IPS-NIHi7 (cell line): ENCODE measurements at regions not wholly inside any gene's neighbourhood (a gene's known extent, or its start where the extent isn't known, plus 50 kb on each side); places are given as distances from the start of the nearest gene placed in this dataset.

Experiments
- DNase-seq: peaks from one replicate; pipeline ENCODE4 v3.0.0; 2012; ENCODE audit warnings: mixed read lengths; ENCODE audit errors: extremely low spot score

GRCh38 chr3:124402791-124403190 lies 327.5 kb upstream of the UMPS start:
- no peak for DNase-seq

GRCh38 chr3:124404621-124405020 lies 325.6 kb upstream of the UMPS start:
- no peak for DNase-seq

GRCh38 chr3:124407260-124407659 lies 323.0 kb upstream of the UMPS start:
- DNase-seq = no peak

GRCh38 chr3:124409650-124410275 lies 320.5 kb upstream of the UMPS start:
- peak; percentile 35 for DNase-seq

GRCh38 chr3:124410471-124410870 lies 319.8 kb upstream of the UMPS start:
- DNase-seq = no peak

GRCh38 chr3:124411728-124412127 lies 318.5 kb upstream of the UMPS start:
- DNase-seq = no peak

- DNase-seq = no peak
These were observed 317.6 kb upstream of the UMPS start for GRCh38 chr3:124412644-124413043.

- DNase-seq = no peak
These were observed 316.9 kb upstream of the UMPS start for GRCh38 chr3:124413393-124413792.

- no peak for DNase-seq
These were observed 316.2 kb upstream of the UMPS start for GRCh38 chr3:124413989-124414598.

- no peak for DNase-seq
These were observed 314.7 kb upstream of the UMPS start for GRCh38 chr3:124415446-124415960.

- DNase-seq = no peak
These were observed 310.9 kb upstream of the UMPS start for GRCh38 chr3:124419303-124419702.

- DNase-seq = no peak
These were observed 309.9 kb upstream of the UMPS start for GRCh38 chr3:124420392-124420791.

GRCh38 chr3:124422805-124423204 lies 307.4 kb upstream of the UMPS start:
- DNase-seq = no peak

GRCh38 chr3:124424396-124424795 lies 305.9 kb upstream of the UMPS start:
- DNase-seq = no peak

GRCh38 chr3:124425972-124426371 lies 304.3 kb upstream of the UMPS start:
- DNase-seq = no peak

GRCh38 chr3:124428372-124429128 lies 301.7 kb upstream of the UMPS start:
- DNase-seq = no peak

- DNase-seq = no peak
These were observed 301.0 kb upstream of the UMPS start for GRCh38 chr3:124429129-124429815.

GRCh38 chr3:124431331-124431994 lies 298.8 kb upstream of the UMPS start:
- no peak for DNase-seq

- no peak for DNase-seq
These were observed 296.1 kb upstream of the UMPS start for GRCh38 chr3:124434176-124434575.

GRCh38 chr3:124435467-124435866 lies 294.8 kb upstream of the UMPS start:
- no peak for DNase-seq

- DNase-seq = peak; percentile 58
These were observed 291.4 kb upstream of the UMPS start for GRCh38 chr3:124438813-124439212.

- DNase-seq = peak; percentile 44
These were observed 290.6 kb upstream of the UMPS start for GRCh38 chr3:124439603-124440002.
